K562 (cell line): ENCODE measurements at regions not wholly inside any gene's neighbourhood (a gene's known extent, or its start where the extent isn't known, plus 50 kb on each side); places are given as distances from the start of the nearest gene placed in this dataset.

Experiments used
- ATAC-seq: fragments of 200-7000 bp; cut with Tn5 transposase; 3 replicates; pipeline ENCODE4 v1.9.1; 2020; ENCODE audit warnings: moderate library complexity
- BruUV-seq: library from RNA; stranded (reverse); fragments of 400-500 nt; replicated peaks from 2 replicates; lab custom pipeline; 2021; lab: Mats Ljungman, UMichigan
- CTCF ChIA-PET: fragments of 300-600 bp; formaldehyde crosslinking; extraction: SDS; loops from one replicate; lab custom pipeline; 2021; ENCODE audit warnings: low intra/inter-chr PET ratio; lab: Yijun Ruan, JAX
- POLR2A ChIA-PET: fragments of 300-600, 350-650 bp; sonication (Branson Sonifier 250); formaldehyde crosslinking; extraction: SDS; loops from one replicate; lab custom pipeline; 2021; ENCODE audit warnings: antibody characterized with exemption, inconsistent platforms; lab: Yijun Ruan, JAX
- DNase-seq, 4 experiments: peaks; one replicate each; pipeline versions ENCODE4 v3.0.0 to v3.0.0-alpha.2; 2011 to 2018; ENCODE audit warnings: low spot score in 3 of 4, mixed read lengths in 3 of 4; ENCODE audit errors: extremely low read depth in 1 of 4
- FAIRE-seq: peaks from 2 replicates; lab custom pipeline; 2011; peaks lifted over from hg19 to GRCh38; lab: Jason Lieb, UNC
- H2AFZ ChIP-seq: 2 replicates; pipeline ENCODE4 v1.6.0; 2011; ENCODE audit warnings: low read depth, low read length, control low read depth, inconsistent platforms
- H3K27ac ChIP-seq: fragments of 200-600 bp; 3 replicates; pipeline ENCODE4 v1.8.0; 2011; ENCODE audit warnings: low read depth, mild to moderate bottlenecking, control low read depth, inconsistent platforms, low read length, moderate library complexity, mixed read lengths; ENCODE audit errors: extremely low read depth
- H3K27me3 ChIP-seq, 2 experiments: fragments of 300-600 bp in 1 of 2; 2 replicates in 1 of 2; 3 replicates in 1 of 2; pipeline versions ENCODE4 v1.6.0 to v1.8.0; 2011; ENCODE audit warnings: inconsistent platforms in 2 of 2, low read length in 2 of 2, mild to moderate bottlenecking in 1 of 2, mixed read lengths in 1 of 2, moderate library complexity in 1 of 2; ENCODE audit not compliant: control insufficient read depth in 2 of 2, insufficient read depth in 2 of 2
- H3K36me3 ChIP-seq: fragments of 300-600 bp; 3 replicates; pipeline ENCODE4 v1.8.0; 2011; ENCODE audit warnings: mild to moderate bottlenecking, low read length, inconsistent platforms; ENCODE audit not compliant: control insufficient read depth, insufficient read depth
- H3K4me1 ChIP-seq, 2 experiments: fragments of 200-600 bp in 1 of 2; replicated peaks in 1 of 2; 2 replicates in 1 of 2; 3 replicates in 1 of 2; pipeline versions ENCODE4 v1.5.1 to v1.8.0; 2011; ENCODE audit warnings: inconsistent platforms in 2 of 2, low read length in 2 of 2, mild to moderate bottlenecking in 1 of 2, mixed read lengths in 1 of 2, moderate library complexity in 1 of 2; ENCODE audit not compliant: control insufficient read depth in 2 of 2, insufficient read depth in 2 of 2
- H3K4me2 ChIP-seq: 2 replicates; pipeline ENCODE4 v1.6.1; 2011; ENCODE audit warnings: low read length, control low read depth, inconsistent platforms, mixed read lengths; ENCODE audit not compliant: insufficient read depth
- H3K4me3 ChIP-seq: fragments of 200-600 bp; sonication (generic), shearing (Covaris generic); 2 replicates; pipeline ENCODE4 v1.5.1; 2016; ENCODE audit warnings: control low read depth, inconsistent platforms
- H3K79me2 ChIP-seq: fragments of 200-600 bp; 3 replicates; pipeline ENCODE4 v1.8.0; 2011; ENCODE audit warnings: low read length, inconsistent platforms; ENCODE audit not compliant: control insufficient read depth, insufficient read depth
- H3K9ac ChIP-seq, 2 experiments: 2 replicates each; pipeline versions ENCODE4 v1.6.0 to v1.6.1; 2011; ENCODE audit warnings: low read depth in 2 of 2, low read length in 2 of 2, control low read depth in 1 of 2, inconsistent platforms in 1 of 2, mild to moderate bottlenecking in 1 of 2, mixed read lengths in 1 of 2; ENCODE audit not compliant: insufficient read depth in 1 of 2
- H3K9me1 ChIP-seq: one replicate; pipeline ENCODE4 v1.6.0; 2011; ENCODE audit warnings: inconsistent platforms, mild to moderate bottlenecking, low read length, moderate library complexity; ENCODE audit not compliant: control insufficient read depth, insufficient read depth
- H3K9me3 ChIP-seq: replicated peaks from 2 replicates; pipeline ENCODE4 v1.5.1; 2011; ENCODE audit warnings: low read depth, low read length, inconsistent platforms; ENCODE audit not compliant: control insufficient read depth, insufficient read depth
- H4K20me1 ChIP-seq: replicated peaks from 2 replicates; pipeline ENCODE4 v1.6.1; 2011; ENCODE audit warnings: low read length, inconsistent platforms, mixed read lengths; ENCODE audit not compliant: control insufficient read depth, insufficient read depth
- BRD9 ChIP-seq: fragments of 450-650 bp; IDR thresholded peaks from 2 replicates; pipeline ENCODE4 v1.6.1; 2018; ENCODE audit warnings: low read depth; ENCODE audit not compliant: partially characterized antibody
- CEBPG ChIP-seq, 3 experiments: fragments of 200-800 bp in 1 of 3; sonication (Bioruptor generic) in 1 of 3; sonication (generic) in 1 of 3; formaldehyde crosslinking in 1 of 3; IDR thresholded peaks in 2 of 3; conservative IDR thresholded peaks in 1 of 3; 2 replicates each; pipeline versions ENCODE4 v1.6.1 to v1.8.0; 2016 to 2022; ENCODE audit warnings: missing compliant biosample characterization in 2 of 3, missing genetic modification characterization in 2 of 3, mild to moderate bottlenecking in 1 of 3, missing genetic modification reagents in 1 of 3
- E2F6 ChIP-seq, 2 experiments: IDR thresholded peaks; 2 replicates each; pipeline ENCODE4 v1.6.1; 2011; ENCODE audit warnings: borderline replicate concordance in 1 of 2, control low read depth in 1 of 2, low read depth in 1 of 2, low read length in 1 of 2, mild to moderate bottlenecking in 1 of 2, mixed read lengths in 1 of 2, moderate library complexity in 1 of 2; ENCODE audit not compliant: insufficient read depth in 1 of 2, insufficient read length in 1 of 2, poor library complexity in 1 of 2, severe bottlenecking in 1 of 2; ENCODE audit errors: extremely low read depth in 1 of 2
- KLF10 ChIP-seq: fragments of 250-450 bp; sonication (Bioruptor Pico); IDR thresholded peaks from 2 replicates; pipeline ENCODE4 v1.6.1; 2021; ENCODE audit warnings: matching md5 sums
- MAZ ChIP-seq, 2 experiments: fragments of 450-650 bp in 1 of 2; sonication (generic) in 1 of 2; formaldehyde crosslinking; IDR thresholded peaks in 1 of 2; conservative IDR thresholded peaks in 1 of 2; 2 replicates each; pipeline versions ENCODE4 v1.4.0 to v1.5.0; 2020; ENCODE audit warnings: mild to moderate bottlenecking in 1 of 2, missing genetic modification reagents in 1 of 2
- MCM2 ChIP-seq: fragments of 450-650 bp; IDR thresholded peaks from 2 replicates; pipeline ENCODE4 v1.6.1; 2017; ENCODE audit warnings: low read depth, mild to moderate bottlenecking
- NELFE ChIP-seq: IDR thresholded peaks from 2 replicates; pipeline ENCODE4 v1.6.1; 2011; ENCODE audit warnings: mild to moderate bottlenecking; ENCODE audit not compliant: insufficient read depth, insufficient read length
- PBX2 ChIP-seq, 2 experiments: IDR thresholded peaks in 1 of 2; conservative IDR thresholded peaks in 1 of 2; 2 replicates each; pipeline ENCODE4 v1.6.1; 2016; ENCODE audit warnings: low read depth in 2 of 2, mild to moderate bottlenecking in 1 of 2, missing compliant biosample characterization in 1 of 2, missing genetic modification characterization in 1 of 2, moderate library complexity in 1 of 2
- TEAD1 ChIP-seq, 2 experiments: fragments of 450-650 bp in 1 of 2; sonication (generic) in 1 of 2; formaldehyde crosslinking; IDR thresholded peaks; 2 replicates each; pipeline versions ENCODE4 v1.4.0 to v1.8.0; 2020 to 2022; ENCODE audit warnings: mild to moderate bottlenecking in 2 of 2, missing genetic modification reagents in 1 of 2
- ZC3H4 ChIP-seq: sonication (generic); formaldehyde crosslinking; IDR thresholded peaks from 2 replicates; pipeline ENCODE4 v1.9.0; 2021; ENCODE audit warnings: missing genetic modification reagents, borderline replicate concordance
- ZNF134 ChIP-seq: fragments of 250-450 bp; sonication (Bioruptor Pico); conservative IDR thresholded peaks from 2 replicates; pipeline ENCODE4 v1.4.0; 2020
- WGBS: fragments of 100-300 bp; shearing (Covaris generic); methylation state at CpG from one replicate; pipeline ENCODE4 v1.1.6; 2016; ENCODE audit warnings: low coverage, mixed read lengths; ENCODE audit not compliant: insufficient coverage; ENCODE audit errors: missing lambda C conversion rate; 5-methylcytosine and 5-hydroxymethylcytosine counted together
- in situ Hi-C: fragments of 300-500 bp; cut with MboI; formaldehyde crosslinking; loops from 4 replicates; pipeline ENCODE4 v1.15.0; 2018; ENCODE audit warnings: inconsistent platforms, mixed read lengths
- intact Hi-C: fragments of 100-400 bp; cut with micrococcal nuclease; formaldehyde crosslinking; loops from 2 replicates; pipeline ENCODE4 v1.14.2; 2022

GRCh38 chr1:4021974-4022268 is 121.8 kb upstream of the C1orf174 start:
- 9% methylated on average over 3 of the region's 3 CpGs for WGBS

GRCh38 chr1:4022715-4023114 is 122.6 kb upstream of the C1orf174 start:
- Histone ChIP-seq H3K4me1 (peaks cover 0 to 7% of the 10 kb centered on the region in 2 experiments; a peak in 2 of 5 replicates), H3K9me1 (no peaks in the 10 kb centered on the region), H3K27me3 (peaks cover 9 to 55% of the 10 kb centered on the region in 2 experiments; a peak in 4 of 5 replicates), H3K4me2 (no peak overlapping the region), H3K9me3 (no peaks in the 10 kb centered on the region), H3K27ac (no peak overlapping the region), H4K20me1 (peaks cover 2% of the 10 kb centered on the region; the same call in 1 of the 2 replicates), H3K9ac (no peak overlapping the region), H3K4me3 (no peak overlapping the region), H2AFZ (no peak overlapping the region), H3K79me2 (no peaks in the 10 kb centered on the region), H3K36me3 (no peaks in the 10 kb centered on the region)
- BruUV-seq: no TSS peak
- ChIA-PET POLR2A (no interaction called here), CTCF (no interaction called here)
- intact Hi-C loops (no loop called here), in situ Hi-C loops (no loop called here)
- no peak for DNase-seq
- ATAC-seq: no peak
- WGBS: 3% methylated on average over 14 of the region's 14 CpGs
- no peak for FAIRE-seq
- no peak for TF ChIP-seq TEAD1 (CRISPR knock-in tag; IDR thresholded peaks at IDR 0.05)
- no peak for TF ChIP-seq KLF10 (CRISPR knock-in tag)
- TF ChIP-seq PBX2 (CRISPR knock-in tag; IDR thresholded peaks at IDR 0.05; ENCODE audit: low read depth): no peak
- TF ChIP-seq PBX2 (tag; conservative IDR thresholded peaks at IDR 0.05; ENCODE audit: low read depth): no peak
- TF ChIP-seq MAZ (CRISPR knock-in tag; conservative IDR thresholded peaks at IDR 0.05 in 1 of 2, IDR thresholded peaks at IDR 0.05 in 1 of 2): no peak

More at GRCh38 chr1:4021974-4022268, 121.8 kb upstream of the C1orf174 start:
- Histone ChIP-seq H3K27me3 (peaks cover 9 to 53% of the 10 kb centered on the region in 2 experiments; a peak in 4 of 5 replicates), H3K4me1 (peaks cover 0 to 7% of the 10 kb centered on the region in 2 experiments; a peak in 2 of 5 replicates), H3K27ac (no peak overlapping the region), H3K9me1 (no peaks in the 10 kb centered on the region), H3K4me3 (no peak overlapping the region), H3K36me3 (no peaks in the 10 kb centered on the region), H4K20me1 (peaks cover 2% of the 10 kb centered on the region; the same call in 1 of the 2 replicates), H3K79me2 (no peaks in the 10 kb centered on the region)
- no peak for ATAC-seq
- CTCF ChIA-PET: no interaction called here
- no peak for FAIRE-seq
- DNase-seq: no peak
- in situ Hi-C loops (no loop called here), intact Hi-C loops (no loop called here)
- no TSS peak for BruUV-seq
- TF ChIP-seq ZC3H4 (CRISPR knock-in tag) (no peak), CEBPG (CRISPR knock-in tag; IDR thresholded peaks at IDR 0.05) (no peak), CEBPG (tag; conservative IDR thresholded peaks at IDR 0.05 in 1 of 2, IDR thresholded peaks at IDR 0.05 in 1 of 2) (peak in 1 of 2 experiments; percentile 3; a peak in 1 of 4 replicates), ZNF134 (CRISPR knock-in tag) (peak; percentile 91), MCM2 (no peak), NELFE (no peak), E2F6 (IDR thresholded peaks at IDR 0.05; ENCODE audit: borderline replicate concordance in 1 of 2, extremely low read depth in 1 of 2, insufficient read depth in 1 of 2, insufficient read length in 1 of 2, low read depth in 1 of 2, low read length in 1 of 2, poor library complexity in 1 of 2, severe bottlenecking in 1 of 2) (no peak), BRD9 (no peak)
- TF ChIP-seq, all 486 proteins: peak for 2
- Histone ChIP-seq H3K9me3 (no peaks in the 10 kb centered on the region), H3K4me2 (no peak overlapping the region), H3K9ac (no peak overlapping the region), H2AFZ (no peak overlapping the region)
- POLR2A ChIA-PET: no interaction called here
